NCI-H1930 (cell line): ENCODE measurements at regions not wholly inside any gene's neighbourhood (a gene's known extent, or its start where the extent isn't known, plus 50 kb on each side); places are given as distances from the start of the nearest gene placed in this dataset.

Experiments
- DNase-seq, 2 experiments: peaks; one replicate each; lab custom pipeline; 2025; lab: John Stamatoyannopoulos, UW

DNA sequence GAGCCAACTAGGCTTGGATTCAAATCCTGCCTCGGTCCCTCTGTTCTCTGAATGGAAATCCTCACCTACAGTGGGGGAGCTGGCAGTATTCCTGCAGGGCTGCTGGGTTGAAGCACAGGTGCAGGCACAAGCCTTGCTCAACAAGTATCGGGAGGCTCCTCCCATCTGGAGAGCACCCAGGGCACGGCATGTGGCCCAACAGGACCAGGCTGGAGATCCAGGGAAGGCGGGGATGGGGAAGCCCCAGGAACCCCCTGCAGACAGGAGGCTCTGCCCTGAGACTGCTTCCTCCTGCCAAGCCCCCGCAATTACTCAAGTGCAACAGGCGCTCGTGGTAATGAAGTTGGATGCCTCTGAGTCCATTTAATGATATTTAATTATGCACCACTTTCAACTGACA lies 128.0 kb upstream of the VSTM2B start:
- DNase-seq: no peak

GRCh38 chr19:29399804-29400203 lies 126.0 kb upstream of the VSTM2B start:
- DNase-seq: no peak

- no peak for DNase-seq
These were observed 124.7 kb upstream of the VSTM2B start for GRCh38 chr19:29400917-29401711.

DNA sequence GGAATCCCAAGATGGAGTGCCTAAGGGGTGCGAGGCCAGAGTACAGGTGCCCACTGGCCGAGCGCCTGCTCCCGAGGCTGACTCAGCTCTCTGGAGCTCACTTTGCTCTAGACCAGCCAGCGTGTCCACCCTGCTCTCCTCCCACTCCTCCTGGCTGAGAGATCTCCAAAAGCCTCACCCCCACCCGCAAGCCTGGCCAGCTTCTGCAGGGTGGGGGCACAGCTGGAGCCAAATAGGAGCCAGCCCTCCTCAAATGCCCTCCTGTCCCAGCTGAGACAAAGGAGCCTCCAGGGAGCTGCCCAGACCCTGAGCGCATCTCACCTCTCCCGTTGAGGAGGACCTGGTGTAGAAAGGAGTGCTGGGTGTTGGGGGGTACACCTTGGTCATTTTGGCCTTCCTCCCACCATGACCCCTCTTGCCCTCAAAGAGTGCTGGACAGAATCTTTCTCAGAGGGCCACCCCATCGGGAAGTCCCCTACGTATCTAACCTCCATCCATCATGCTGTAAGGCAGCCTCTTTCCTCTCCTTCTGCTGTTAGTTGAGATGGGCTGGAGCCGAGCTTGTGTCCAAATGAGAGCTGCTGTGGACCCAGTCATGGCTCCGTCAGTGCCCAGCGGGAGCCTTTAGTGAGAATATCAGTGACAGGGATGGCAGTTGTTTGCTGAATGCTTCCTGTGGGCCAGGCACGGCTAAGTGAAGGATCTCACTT lies 123.9 kb upstream of the VSTM2B start:
- no peak for DNase-seq

DNA sequence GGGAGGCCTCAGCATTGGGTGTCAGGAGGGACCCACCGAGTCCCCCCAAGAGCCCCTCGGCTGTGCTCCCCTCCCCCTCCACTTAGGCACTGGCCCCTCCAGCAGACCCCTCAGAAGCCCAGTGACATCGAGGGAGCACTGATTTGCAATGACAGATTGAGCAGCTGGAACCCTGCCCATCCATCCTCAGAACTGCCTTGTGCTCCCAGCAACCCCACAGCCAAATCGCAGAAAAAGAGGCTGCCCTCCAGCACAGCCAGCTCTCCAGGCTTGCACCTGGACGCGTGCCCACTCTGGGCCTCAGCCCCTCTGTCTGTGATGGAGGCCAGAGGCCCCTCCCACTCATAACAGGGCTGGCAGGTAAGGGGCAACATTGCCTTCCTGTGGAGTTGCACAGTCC lies 123.2 kb upstream of the VSTM2B start:
- no peak for DNase-seq

DNA sequence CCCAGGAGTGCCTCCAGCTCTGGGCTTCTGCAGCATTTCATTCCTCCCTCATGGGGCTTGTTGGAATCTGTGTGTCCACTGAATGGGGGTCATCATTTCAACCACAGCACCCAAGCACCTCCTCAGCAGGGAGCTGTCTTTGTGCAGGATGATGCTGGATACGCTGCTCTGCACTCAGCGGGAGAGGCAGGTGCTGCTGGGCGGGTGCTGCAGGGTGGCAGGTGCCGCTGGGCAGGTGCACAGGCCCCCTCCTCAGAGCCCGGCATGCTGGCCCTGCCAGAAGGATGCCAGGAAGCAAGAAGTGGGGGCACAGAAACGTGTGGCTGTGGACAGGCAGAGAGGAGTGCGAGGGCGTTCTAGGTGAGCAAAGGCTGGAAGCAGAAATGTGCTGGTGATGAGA lies 121.8 kb upstream of the VSTM2B start:
- no peak for DNase-seq

GRCh38 chr19:29404951-29405727 lies 120.7 kb upstream of the VSTM2B start:
- DNase-seq: no peak

DNA sequence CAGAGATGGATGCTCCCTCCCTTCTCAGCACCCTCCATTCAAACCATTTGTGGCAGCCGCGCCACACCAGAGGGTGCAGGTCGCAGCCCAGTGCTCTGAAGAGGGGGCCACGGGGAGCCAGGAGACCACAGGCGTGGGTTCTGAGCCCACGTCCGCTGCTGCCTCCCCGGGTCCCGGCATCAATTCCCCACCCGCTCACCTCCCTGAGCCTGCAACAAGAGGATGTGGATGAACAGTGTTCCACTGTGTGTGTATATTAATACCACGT lies 120.1 kb upstream of the VSTM2B start:
- no peak for DNase-seq

DNA sequence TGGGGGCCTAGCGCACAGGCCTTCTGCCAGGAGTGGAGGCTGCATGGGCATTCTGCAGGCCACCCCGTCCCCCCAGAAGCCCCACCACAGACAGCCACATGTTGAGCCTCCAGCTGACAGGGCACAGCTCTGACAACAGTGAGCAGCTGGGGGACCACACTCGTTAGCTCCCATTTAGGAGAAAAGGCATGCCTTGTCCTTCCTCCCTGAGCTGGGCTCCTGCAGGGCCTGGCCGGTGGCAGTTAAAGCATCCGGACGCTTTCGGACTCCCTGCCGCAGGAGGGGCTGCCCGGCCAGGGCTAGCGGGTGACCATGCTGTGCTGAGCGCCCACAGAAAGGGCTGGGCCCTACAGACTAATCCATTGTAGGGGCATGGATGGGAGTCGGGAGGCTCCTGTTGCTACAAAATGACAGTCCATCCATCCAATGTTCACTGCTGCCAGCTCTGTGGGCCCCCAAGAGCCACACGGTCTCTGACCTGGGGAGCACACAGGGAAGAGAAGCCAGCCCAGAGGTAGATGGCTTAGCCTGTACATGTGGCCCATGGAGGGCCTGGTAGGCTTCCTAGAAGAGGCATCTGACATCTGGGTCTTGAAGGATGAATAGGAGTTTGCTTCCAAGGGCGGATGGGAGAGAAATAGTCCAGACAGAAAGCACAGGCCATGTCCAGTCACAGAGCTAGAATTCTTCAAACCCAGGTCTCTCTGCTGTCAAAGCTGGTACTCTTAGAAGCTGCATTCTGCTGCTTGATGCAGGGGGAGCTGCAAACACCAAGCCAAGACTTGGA lies 116.5 kb upstream of the VSTM2B start:
- DNase-seq: no peak

DNA sequence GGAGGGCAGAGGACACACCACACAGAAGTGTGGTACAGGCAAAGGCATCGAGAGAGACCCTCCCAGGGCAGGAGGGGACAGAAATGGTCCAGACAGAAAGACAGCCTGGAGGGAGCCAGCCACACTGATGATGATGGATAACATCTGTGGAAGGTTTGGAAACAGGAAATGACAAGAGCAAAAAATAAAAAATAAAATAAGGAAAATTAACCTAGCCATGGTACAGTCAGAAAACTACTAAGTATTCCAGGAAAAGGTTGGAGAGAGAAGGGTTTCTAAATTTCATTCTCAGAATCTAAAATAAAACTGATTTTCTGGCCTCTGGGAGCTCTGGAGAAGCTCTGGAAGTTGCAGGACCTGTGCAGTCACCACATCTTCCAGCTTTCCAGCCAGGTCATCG lies 115.2 kb upstream of the VSTM2B start:
- DNase-seq: no peak

GRCh38 chr19:29411113-29411581 lies 114.6 kb upstream of the VSTM2B start:
- DNase-seq: no peak

GRCh38 chr19:29413435-29413834 lies 112.4 kb upstream of the VSTM2B start:
- no peak for DNase-seq

GRCh38 chr19:29415507-29415906 lies 110.3 kb upstream of the VSTM2B start:
- DNase-seq: no peak

- DNase-seq: no peak
These were observed 108.7 kb upstream of the VSTM2B start for GRCh38 chr19:29417048-29417447.

GRCh38 chr19:29418201-29418600 lies 107.6 kb upstream of the VSTM2B start:
- DNase-seq: no peak

GRCh38 chr19:29420065-29420464 lies 105.7 kb upstream of the VSTM2B start:
- DNase-seq: no peak

DNA sequence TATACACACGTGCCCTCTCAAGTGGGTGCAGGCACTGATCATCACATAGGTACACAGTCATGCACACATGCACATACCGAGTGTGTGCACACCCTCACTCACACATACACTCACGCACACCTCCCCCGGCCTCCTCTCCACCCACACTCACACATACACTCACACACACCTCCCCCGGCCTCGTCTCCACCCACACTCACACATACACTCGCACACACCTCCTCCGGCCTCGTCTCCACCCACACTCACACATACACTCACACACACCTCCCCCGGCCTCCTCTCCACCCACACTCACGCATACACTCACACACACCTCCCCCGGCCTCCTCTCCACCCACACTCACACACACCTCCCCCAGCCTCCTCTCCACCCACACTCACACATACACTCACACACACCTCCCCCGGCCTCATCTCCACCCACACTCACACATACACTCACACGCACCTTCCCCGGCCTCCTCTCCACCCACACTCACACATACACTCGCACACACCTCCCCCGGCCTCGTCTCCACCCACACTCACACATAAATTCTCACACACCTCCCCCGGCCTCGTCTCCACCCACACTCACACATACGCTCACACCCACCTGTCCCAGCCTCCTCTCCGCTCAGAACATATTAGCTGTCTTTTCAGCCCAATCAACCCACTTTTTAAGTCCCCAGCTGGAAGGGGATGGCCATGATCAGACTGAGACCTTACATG lies 105.2 kb upstream of the VSTM2B start:
- DNase-seq: no peak

GRCh38 chr19:29421196-29421545 lies 104.6 kb upstream of the VSTM2B start:
- no peak for DNase-seq

DNA sequence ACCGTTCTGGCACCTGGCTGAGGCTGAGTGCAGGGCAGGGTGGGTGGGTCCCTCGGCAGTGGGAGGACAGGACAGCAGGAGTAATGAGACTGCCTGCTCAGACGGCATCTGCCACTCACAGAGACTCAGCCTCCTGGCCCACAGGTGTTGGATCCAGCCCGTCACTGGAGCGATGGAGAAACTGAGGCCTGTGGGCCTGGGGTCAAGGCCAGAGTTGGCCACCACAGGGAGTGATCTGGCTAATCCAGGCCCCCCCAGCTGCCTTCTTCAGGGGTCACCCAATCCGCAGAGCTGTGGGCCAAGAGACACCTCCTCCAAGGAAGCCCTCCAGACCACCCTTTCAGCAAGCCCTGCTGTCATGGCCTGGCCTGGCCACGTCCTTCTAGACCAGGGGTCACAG lies 103.7 kb upstream of the VSTM2B start:
- DNase-seq: no peak

- no peak for DNase-seq
These were observed 103.2 kb upstream of the VSTM2B start for GRCh38 chr19:29422486-29423085.

DNA sequence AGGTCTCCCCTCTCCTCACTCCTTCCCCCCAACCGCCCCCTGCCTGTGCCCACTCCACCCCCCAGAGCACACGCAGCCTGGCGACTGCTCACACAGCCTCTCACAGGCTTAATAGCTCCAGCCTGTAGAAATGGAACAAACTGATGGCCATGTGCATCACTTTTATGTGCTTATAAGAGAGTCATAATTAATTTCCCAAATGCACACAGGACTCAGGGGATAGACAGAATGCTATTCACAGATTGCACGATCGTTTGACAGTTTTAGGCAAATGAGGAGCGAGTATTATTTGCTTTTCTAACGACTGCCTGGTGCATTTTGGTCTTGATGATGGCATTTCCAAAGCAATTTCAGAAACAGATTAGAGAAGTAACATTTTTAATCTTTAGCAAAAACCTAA lies 97.7 kb upstream of the VSTM2B start:
- DNase-seq: no peak
